ENCODE measurements at regions not wholly inside any gene's neighbourhood (a gene's known extent, or its start where the extent isn't known, plus 50 kb on each side); places are given as distances from the start of the nearest gene placed in this dataset.

GRCh38 chr17:30586818-30587595 lies 109.8 kb downstream of the GOSR1 start:
- no peak for TF ChIP-seq ZNF670 (CRISPR knock-in tag; IDR thresholded peaks at IDR 0.05; ENCODE audit: borderline replicate concordance)
- no peak for TF ChIP-seq MTF2 (CRISPR knock-in tag; IDR thresholded peaks at IDR 0.05; ENCODE audit: borderline replicate concordance)
- TF ChIP-seq POLR2A (IDR thresholded peaks at IDR 0.05; ENCODE audit: insufficient read depth in 1 of 2, low read depth in 2 of 2, low read length in 2 of 2): no peak
- peak; percentile 94 for TF ChIP-seq FOSL2 (CRISPR knock-in tag; IDR thresholded peaks at IDR 0.05)
- TF ChIP-seq KLF13 (CRISPR knock-in tag; IDR thresholded peaks at IDR 0.05): no peak
- TF ChIP-seq SKIL (CRISPR knock-in tag; IDR thresholded peaks at IDR 0.05; ENCODE audit: borderline replicate concordance): no peak
- TF ChIP-seq BORCS8-MEF2B (CRISPR knock-in tag; IDR thresholded peaks at IDR 0.05): no peak
- no peak for TF ChIP-seq ZNF879 (CRISPR knock-in tag; IDR thresholded peaks at IDR 0.05)
- TF ChIP-seq TCF12 (IDR thresholded peaks at IDR 0.05): no peak
- no peak for TF ChIP-seq TCF12 (CRISPR knock-in tag; IDR thresholded peaks at IDR 0.05)
- no peak for TF ChIP-seq MTA3 (CRISPR knock-in tag; IDR thresholded peaks at IDR 0.05)
- TF ChIP-seq HOMEZ (CRISPR knock-in tag; IDR thresholded peaks at IDR 0.05; ENCODE audit: low read depth): 0 out of 2 replicates have a peak, but pooled peaks have one; percentile 33
- no peak for TF ChIP-seq YY1 (IDR thresholded peaks at IDR 0.05; ENCODE audit: insufficient read depth, insufficient replicate concordance, low read depth, low read length)
- no peak for TF ChIP-seq ZNF331 (CRISPR knock-in tag; IDR thresholded peaks at IDR 0.05)
- no peak for TF ChIP-seq ZBED4 (CRISPR knock-in tag; IDR thresholded peaks at IDR 0.05; ENCODE audit: borderline replicate concordance)
